ENCODE measurements at regions not wholly inside any gene's neighbourhood (a gene's known extent, or its start where the extent isn't known, plus 50 kb on each side); places are given as distances from the start of the nearest gene placed in this dataset.

DNA sequence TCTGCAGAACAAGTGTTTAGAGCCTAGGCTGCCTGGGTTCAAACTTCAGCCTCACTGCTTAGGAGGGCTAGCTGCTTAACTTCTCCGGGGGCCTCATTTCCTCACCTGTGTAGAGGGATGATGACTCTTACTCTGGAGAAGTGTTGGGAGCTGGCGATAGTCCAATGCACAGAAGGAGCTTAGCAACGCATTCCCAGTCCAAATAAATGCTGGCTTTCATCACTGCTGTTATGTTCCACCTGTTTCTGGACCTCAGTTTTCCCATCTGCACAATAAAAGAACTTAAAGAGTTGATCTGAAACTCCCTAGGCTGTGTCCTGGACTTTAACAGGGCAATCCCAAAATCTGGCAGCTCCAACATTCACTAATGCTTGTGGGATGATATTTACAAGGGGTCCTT, 337.8 kb downstream of the MIAT start:
- TF ChIP-seq POLR2AphosphoS5 (IDR thresholded peaks at IDR 0.05; ENCODE audit: low read depth, low read length) (no peak), POLR2A (IDR thresholded peaks at IDR 0.05; ENCODE audit: control extremely low read depth in 1 of 2, low read depth in 2 of 2, low read length in 2 of 2) (no peak), CBX5 (IDR thresholded peaks at IDR 0.05; ENCODE audit: low read depth, low read length) (no peak), KDM1A (IDR thresholded peaks at IDR 0.05; ENCODE audit: borderline replicate concordance, low read length) (no peak), ASH2L (IDR thresholded peaks at IDR 0.05; ENCODE audit: low read length) (no peak)
- TF ChIP-seq, protein P1, sequence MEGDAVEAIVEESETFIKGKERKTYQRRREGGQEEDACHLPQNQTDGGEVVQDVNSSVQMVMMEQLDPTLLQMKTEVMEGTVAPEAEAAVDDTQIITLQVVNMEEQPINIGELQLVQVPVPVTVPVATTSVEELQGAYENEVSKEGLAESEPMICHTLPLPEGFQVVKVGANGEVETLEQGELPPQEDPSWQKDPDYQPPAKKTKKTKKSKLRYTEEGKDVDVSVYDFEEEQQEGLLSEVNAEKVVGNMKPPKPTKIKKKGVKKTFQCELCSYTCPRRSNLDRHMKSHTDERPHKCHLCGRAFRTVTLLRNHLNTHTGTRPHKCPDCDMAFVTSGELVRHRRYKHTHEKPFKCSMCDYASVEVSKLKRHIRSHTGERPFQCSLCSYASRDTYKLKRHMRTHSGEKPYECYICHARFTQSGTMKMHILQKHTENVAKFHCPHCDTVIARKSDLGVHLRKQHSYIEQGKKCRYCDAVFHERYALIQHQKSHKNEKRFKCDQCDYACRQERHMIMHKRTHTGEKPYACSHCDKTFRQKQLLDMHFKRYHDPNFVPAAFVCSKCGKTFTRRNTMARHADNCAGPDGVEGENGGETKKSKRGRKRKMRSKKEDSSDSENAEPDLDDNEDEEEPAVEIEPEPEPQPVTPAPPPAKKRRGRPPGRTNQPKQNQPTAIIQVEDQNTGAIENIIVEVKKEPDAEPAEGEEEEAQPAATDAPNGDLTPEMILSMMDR (IDR thresholded peaks at IDR 0.05; ENCODE audit: control extremely low read depth in 1 of 3, insufficient read depth in 1 of 3, low read depth in 1 of 3, low read length in 3 of 3) = no peak

Data from H1 (cell line).